ENCODE measurements at regions not wholly inside any gene's neighbourhood (a gene's known extent, or its start where the extent isn't known, plus 50 kb on each side); places are given as distances from the start of the nearest gene placed in this dataset.

DNA sequence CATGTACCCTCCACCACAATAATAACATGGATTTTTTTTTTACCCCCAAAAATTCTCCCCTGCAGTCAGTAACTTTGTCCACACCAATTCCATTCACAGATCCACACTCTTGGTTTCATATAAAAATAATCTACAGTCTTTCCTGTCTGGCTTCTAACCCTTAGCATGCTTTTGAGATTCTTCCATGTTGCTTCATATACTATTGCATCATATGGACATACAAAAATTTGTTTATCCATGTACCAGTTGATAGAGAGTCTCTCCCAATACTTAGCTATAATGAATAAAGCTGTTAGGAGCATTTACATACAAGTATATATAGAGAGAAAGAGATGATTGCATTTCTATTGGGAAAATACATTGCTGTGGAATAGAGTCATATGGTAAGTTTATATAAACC lies 575.0 kb downstream of the XPNPEP1 start:
- H3K9me3 ChIP-seq (ENCODE audit: control insufficient read depth in 1 of 2, insufficient read depth in 1 of 2, low read depth in 1 of 2, low read length in 2 of 2): peaks cover 28 to 40% of the 10 kb centered on the region in 2 experiments; a peak in 3 of 4 replicates
- TF ChIP-seq, protein P1, sequence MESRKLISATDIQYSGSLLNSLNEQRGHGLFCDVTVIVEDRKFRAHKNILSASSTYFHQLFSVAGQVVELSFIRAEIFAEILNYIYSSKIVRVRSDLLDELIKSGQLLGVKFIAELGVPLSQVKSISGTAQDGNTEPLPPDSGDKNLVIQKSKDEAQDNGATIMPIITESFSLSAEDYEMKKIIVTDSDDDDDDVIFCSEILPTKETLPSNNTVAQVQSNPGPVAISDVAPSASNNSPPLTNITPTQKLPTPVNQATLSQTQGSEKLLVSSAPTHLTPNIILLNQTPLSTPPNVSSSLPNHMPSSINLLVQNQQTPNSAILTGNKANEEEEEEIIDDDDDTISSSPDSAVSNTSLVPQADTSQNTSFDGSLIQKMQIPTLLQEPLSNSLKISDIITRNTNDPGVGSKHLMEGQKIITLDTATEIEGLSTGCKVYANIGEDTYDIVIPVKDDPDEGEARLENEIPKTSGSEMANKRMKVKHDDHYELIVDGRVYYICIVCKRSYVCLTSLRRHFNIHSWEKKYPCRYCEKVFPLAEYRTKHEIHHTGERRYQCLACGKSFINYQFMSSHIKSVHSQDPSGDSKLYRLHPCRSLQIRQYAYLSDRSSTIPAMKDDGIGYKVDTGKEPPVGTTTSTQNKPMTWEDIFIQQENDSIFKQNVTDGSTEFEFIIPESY (IDR thresholded peaks at IDR 0.05; ENCODE audit: extremely low read depth, insufficient replicate concordance, low read length): no peak
- no peak for TF ChIP-seq SIN3A (IDR thresholded peaks at IDR 0.05; ENCODE audit: low read depth)
- no peak for TF ChIP-seq CBX3 (IDR thresholded peaks at IDR 0.05; ENCODE audit: low read depth)
- TF ChIP-seq EZH2phosphoT487 (IDR thresholded peaks at IDR 0.05; ENCODE audit: borderline replicate concordance): no peak
- TF ChIP-seq SP1 (IDR thresholded peaks at IDR 0.05; ENCODE audit: low read depth): no peak
- no peak for TF ChIP-seq ELF1 (IDR thresholded peaks at IDR 0.05; ENCODE audit: borderline replicate concordance, low read depth)
- TF ChIP-seq ZNF274 (IDR thresholded peaks at IDR 0.05; ENCODE audit: low read depth, low read length): no peak
- TF ChIP-seq ZFX (IDR thresholded peaks at IDR 0.05): no peak
- TF ChIP-seq, protein P2, sequence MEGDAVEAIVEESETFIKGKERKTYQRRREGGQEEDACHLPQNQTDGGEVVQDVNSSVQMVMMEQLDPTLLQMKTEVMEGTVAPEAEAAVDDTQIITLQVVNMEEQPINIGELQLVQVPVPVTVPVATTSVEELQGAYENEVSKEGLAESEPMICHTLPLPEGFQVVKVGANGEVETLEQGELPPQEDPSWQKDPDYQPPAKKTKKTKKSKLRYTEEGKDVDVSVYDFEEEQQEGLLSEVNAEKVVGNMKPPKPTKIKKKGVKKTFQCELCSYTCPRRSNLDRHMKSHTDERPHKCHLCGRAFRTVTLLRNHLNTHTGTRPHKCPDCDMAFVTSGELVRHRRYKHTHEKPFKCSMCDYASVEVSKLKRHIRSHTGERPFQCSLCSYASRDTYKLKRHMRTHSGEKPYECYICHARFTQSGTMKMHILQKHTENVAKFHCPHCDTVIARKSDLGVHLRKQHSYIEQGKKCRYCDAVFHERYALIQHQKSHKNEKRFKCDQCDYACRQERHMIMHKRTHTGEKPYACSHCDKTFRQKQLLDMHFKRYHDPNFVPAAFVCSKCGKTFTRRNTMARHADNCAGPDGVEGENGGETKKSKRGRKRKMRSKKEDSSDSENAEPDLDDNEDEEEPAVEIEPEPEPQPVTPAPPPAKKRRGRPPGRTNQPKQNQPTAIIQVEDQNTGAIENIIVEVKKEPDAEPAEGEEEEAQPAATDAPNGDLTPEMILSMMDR (IDR thresholded peaks at IDR 0.05 in 2 of 3, conservative IDR thresholded peaks at IDR 0.05 in 1 of 3; ENCODE audit: borderline replicate concordance in 1 of 3, insufficient read depth in 1 of 3, low read depth in 2 of 3, low read length in 2 of 3): no peak
- no peak for TF ChIP-seq POLR2A (IDR thresholded peaks at IDR 0.05; ENCODE audit: borderline replicate concordance, extremely low read depth, insufficient read depth, insufficient read length)
- TF ChIP-seq CEBPB (IDR thresholded peaks at IDR 0.05; ENCODE audit: low read depth): no peak
- TF ChIP-seq, protein P3, sequence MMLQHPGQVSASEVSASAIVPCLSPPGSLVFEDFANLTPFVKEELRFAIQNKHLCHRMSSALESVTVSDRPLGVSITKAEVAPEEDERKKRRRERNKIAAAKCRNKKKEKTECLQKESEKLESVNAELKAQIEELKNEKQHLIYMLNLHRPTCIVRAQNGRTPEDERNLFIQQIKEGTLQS (IDR thresholded peaks at IDR 0.05): no peak
- TF ChIP-seq, protein P4, sequence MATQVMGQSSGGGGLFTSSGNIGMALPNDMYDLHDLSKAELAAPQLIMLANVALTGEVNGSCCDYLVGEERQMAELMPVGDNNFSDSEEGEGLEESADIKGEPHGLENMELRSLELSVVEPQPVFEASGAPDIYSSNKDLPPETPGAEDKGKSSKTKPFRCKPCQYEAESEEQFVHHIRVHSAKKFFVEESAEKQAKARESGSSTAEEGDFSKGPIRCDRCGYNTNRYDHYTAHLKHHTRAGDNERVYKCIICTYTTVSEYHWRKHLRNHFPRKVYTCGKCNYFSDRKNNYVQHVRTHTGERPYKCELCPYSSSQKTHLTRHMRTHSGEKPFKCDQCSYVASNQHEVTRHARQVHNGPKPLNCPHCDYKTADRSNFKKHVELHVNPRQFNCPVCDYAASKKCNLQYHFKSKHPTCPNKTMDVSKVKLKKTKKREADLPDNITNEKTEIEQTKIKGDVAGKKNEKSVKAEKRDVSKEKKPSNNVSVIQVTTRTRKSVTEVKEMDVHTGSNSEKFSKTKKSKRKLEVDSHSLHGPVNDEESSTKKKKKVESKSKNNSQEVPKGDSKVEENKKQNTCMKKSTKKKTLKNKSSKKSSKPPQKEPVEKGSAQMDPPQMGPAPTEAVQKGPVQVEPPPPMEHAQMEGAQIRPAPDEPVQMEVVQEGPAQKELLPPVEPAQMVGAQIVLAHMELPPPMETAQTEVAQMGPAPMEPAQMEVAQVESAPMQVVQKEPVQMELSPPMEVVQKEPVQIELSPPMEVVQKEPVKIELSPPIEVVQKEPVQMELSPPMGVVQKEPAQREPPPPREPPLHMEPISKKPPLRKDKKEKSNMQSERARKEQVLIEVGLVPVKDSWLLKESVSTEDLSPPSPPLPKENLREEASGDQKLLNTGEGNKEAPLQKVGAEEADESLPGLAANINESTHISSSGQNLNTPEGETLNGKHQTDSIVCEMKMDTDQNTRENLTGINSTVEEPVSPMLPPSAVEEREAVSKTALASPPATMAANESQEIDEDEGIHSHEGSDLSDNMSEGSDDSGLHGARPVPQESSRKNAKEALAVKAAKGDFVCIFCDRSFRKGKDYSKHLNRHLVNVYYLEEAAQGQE (IDR thresholded peaks at IDR 0.05; ENCODE audit: low read depth): no peak
- no peak for TF ChIP-seq EGR1 (IDR thresholded peaks at IDR 0.05; ENCODE audit: low read depth)
- H3K4me3 ChIP-seq (replicated peaks in 1 of 2; ENCODE audit: low read depth in 1 of 2, low read length in 2 of 2): no peak overlapping the region
- H3K79me2 ChIP-seq (ENCODE audit: insufficient read depth, low read length): no peaks in the 10 kb centered on the region
- no peak overlapping the region for H3K9ac ChIP-seq (ENCODE audit: low read length)
- no peaks in the 10 kb centered on the region for H3K9me2 ChIP-seq (ENCODE audit: insufficient read depth)
- no peaks in the 10 kb centered on the region for H3K27me3 ChIP-seq (ENCODE audit: insufficient read depth, low read length)
- H3K36me3 ChIP-seq (ENCODE audit: control insufficient read depth in 1 of 2, insufficient read depth in 2 of 2, low read length in 2 of 2): no peaks in the 10 kb centered on the region
- H3K4me2 ChIP-seq (ENCODE audit: low read length): no peak overlapping the region
- RAD21 ChIA-PET (ENCODE audit: low non-redundant PET in 1 of 2, low total read pairs in 2 of 2, uncharacterized antibody in 2 of 2, unreplicated experiment in 2 of 2): no interaction called here
- POLR2A ChIA-PET: no interaction called here
- ATAC-seq (no peak), DNase-seq (ENCODE audit: low read depth, low spot score) (no peak)
- CTCF ChIA-PET: no interaction called here
- intact Hi-C loops (cut with micrococcal nuclease): no loop called here
- H3K4me1 ChIP-seq (ENCODE audit: control insufficient read depth in 1 of 2, insufficient read depth in 2 of 2, low read length in 2 of 2): no peaks in the 10 kb centered on the region
- BruUV-seq (replicated peaks): no TSS peak
- H4K20me1 ChIP-seq (ENCODE audit: insufficient read depth): no peaks in the 10 kb centered on the region
- no peak overlapping the region for H2AFZ ChIP-seq (ENCODE audit: low read depth, low read length, poor library complexity, severe bottlenecking)
- H3K27ac ChIP-seq (ENCODE audit: low read depth, low read length): no peak overlapping the region

All from HCT116 (cell line).